Cardiac muscle cell (in vitro differentiated cells and primary cell): ENCODE measurements at regions not wholly inside any gene's neighbourhood (a gene's known extent, or its start where the extent isn't known, plus 50 kb on each side); places are given as distances from the start of the nearest gene placed in this dataset.

Experiments
- DNase-seq, 2 donors: peaks; one replicate each; pipeline versions ENCODE4 v3.0.0 to v3.0.0-alpha.2; 2010 to 2017; ENCODE audit warnings: low read depth in 1 of 2, low spot score in 1 of 2
- H3K27ac ChIP-seq: fragments of 200-600 bp; sonication (generic); 2 replicates; pipeline ENCODE4 v1.5.1; 2016
- H3K27me3 ChIP-seq: fragments of 200-600 bp; sonication (generic); 2 replicates; pipeline ENCODE4 v1.6.0; 2016; ENCODE audit warnings: control low read depth
- H3K36me3 ChIP-seq: fragments of 200-600 bp; sonication (generic); 2 replicates; pipeline ENCODE4 v1.5.1; 2016; ENCODE audit warnings: control low read depth
- H3K4me1 ChIP-seq: fragments of 200-600 bp; sonication (generic); 2 replicates; pipeline ENCODE4 v1.8.1; 2017; ENCODE audit warnings: low read depth, mild to moderate bottlenecking, mixed run types
- H3K4me3 ChIP-seq: fragments of 200-600 bp; sonication (generic); 2 replicates; pipeline ENCODE4 v1.5.1; 2016; ENCODE audit warnings: mild to moderate bottlenecking
- H3K9me3 ChIP-seq: fragments of 200-600 bp; sonication (generic); 2 replicates; pipeline ENCODE4 v1.5.1; 2017; ENCODE audit warnings: low read depth, mild to moderate bottlenecking, control low read depth
- TF ChIP-seq, protein P1 (sequence below): IDR thresholded peaks from 2 replicates; pipeline ENCODE4 v1.5.1; 2012; ENCODE audit warnings: low read depth, mild to moderate bottlenecking, low read length

- TF ChIP-seq, protein P1, sequence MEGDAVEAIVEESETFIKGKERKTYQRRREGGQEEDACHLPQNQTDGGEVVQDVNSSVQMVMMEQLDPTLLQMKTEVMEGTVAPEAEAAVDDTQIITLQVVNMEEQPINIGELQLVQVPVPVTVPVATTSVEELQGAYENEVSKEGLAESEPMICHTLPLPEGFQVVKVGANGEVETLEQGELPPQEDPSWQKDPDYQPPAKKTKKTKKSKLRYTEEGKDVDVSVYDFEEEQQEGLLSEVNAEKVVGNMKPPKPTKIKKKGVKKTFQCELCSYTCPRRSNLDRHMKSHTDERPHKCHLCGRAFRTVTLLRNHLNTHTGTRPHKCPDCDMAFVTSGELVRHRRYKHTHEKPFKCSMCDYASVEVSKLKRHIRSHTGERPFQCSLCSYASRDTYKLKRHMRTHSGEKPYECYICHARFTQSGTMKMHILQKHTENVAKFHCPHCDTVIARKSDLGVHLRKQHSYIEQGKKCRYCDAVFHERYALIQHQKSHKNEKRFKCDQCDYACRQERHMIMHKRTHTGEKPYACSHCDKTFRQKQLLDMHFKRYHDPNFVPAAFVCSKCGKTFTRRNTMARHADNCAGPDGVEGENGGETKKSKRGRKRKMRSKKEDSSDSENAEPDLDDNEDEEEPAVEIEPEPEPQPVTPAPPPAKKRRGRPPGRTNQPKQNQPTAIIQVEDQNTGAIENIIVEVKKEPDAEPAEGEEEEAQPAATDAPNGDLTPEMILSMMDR = no peak
- Histone ChIP-seq H3K4me1 (no peaks in the 10 kb centered on the region), H3K27me3 (no peaks in the 10 kb centered on the region), H3K4me3 (no peak overlapping the region), H3K36me3 (no peaks in the 10 kb centered on the region), H3K27ac (no peak overlapping the region), H3K9me3 (no peaks in the 10 kb centered on the region)
- no peak for DNase-seq
These were observed 252.1 kb downstream of the LRATD1 start for GRCh38 chr2:14884651-14885050.

GRCh38 chr2:14891546-14891945, 259.0 kb downstream of the LRATD1 start:
- no peak overlapping the region for H3K27ac ChIP-seq
- no peaks in the 10 kb centered on the region for H3K4me1 ChIP-seq
- DNase-seq = no peak
- H3K9me3 ChIP-seq = no peaks in the 10 kb centered on the region
- TF ChIP-seq, protein P1 = no peak
- no peak overlapping the region for H3K4me3 ChIP-seq
- H3K36me3 ChIP-seq = no peaks in the 10 kb centered on the region
- no peaks in the 10 kb centered on the region for H3K27me3 ChIP-seq

DNA sequence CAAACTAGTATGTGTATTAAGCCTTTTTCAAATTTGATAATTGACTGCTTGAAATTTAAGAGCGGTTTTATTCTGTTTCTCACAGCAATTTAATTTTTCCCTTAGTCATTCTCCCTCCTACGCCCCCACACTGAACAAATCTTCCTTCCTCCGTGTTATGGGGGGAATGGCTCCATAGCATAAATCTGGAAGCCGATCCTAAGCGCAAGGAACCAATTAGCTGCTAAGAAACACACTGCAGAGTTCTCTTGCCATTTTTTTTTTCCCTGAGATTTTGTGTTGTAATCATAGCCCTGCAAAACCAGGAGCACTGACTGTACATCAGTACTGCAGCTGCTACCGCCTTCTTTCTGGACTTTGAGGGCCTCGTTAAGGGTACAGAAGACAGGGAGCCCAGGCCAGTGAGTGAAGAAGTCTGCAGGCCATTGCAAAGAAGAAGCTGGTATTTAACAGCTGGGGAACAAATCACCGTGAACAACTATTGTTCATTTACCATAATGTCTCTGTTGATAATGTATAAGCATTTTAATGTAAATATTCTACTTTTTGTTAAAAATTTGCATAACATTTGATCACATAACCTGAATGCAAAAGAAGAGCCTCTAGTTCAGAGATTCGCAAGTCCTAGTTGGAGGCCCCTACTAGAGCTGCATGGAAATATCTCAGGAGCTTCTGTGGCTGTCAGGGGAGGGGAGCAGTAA, 264.0 kb downstream of the LRATD1 start:
- no peak for DNase-seq
- TF ChIP-seq, protein P1 = no peak
- H3K27me3 ChIP-seq = no peaks in the 10 kb centered on the region
- H3K27ac ChIP-seq = no peak overlapping the region
- no peaks in the 10 kb centered on the region for H3K4me1 ChIP-seq
- no peaks in the 10 kb centered on the region for H3K36me3 ChIP-seq
- no peaks in the 10 kb centered on the region for H3K9me3 ChIP-seq
- no peak overlapping the region for H3K4me3 ChIP-seq

GRCh38 chr2:14899621-14900414, 267.3 kb downstream of the LRATD1 start:
- no peak for DNase-seq
- no peaks in the 10 kb centered on the region for H3K9me3 ChIP-seq
- H3K4me3 ChIP-seq = no peak overlapping the region
- TF ChIP-seq, protein P1 = no peak
- no peaks in the 10 kb centered on the region for H3K4me1 ChIP-seq
- H3K27ac ChIP-seq = no peak overlapping the region
- no peaks in the 10 kb centered on the region for H3K27me3 ChIP-seq
- no peaks in the 10 kb centered on the region for H3K36me3 ChIP-seq

DNA sequence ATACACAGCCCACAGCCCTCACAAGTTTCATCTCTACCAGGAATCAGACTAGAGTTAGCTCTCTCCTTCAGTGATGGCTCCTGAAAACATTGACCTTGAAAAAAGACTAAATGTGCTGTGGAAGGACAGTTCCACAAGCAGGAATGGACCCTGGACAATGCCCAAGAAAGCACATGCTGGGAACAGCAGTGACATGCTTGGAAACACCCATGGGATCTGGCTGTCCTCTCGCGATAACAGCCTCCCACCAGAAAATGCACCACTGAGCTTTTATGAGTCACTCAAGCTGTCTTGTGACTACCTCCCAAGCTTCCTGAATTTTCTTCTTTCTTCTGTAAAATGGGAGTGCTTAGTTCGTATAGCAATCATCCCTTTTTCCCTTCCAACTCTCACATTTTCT, 269.2 kb downstream of the LRATD1 start:
- no peaks in the 10 kb centered on the region for H3K9me3 ChIP-seq

More for the DNA sequence above, 269.2 kb downstream of the LRATD1 start:
- Histone ChIP-seq H3K27me3 (no peaks in the 10 kb centered on the region), H3K27ac (no peak overlapping the region), H3K4me1 (no peaks in the 10 kb centered on the region), H3K4me3 (no peak overlapping the region), H3K36me3 (no peaks in the 10 kb centered on the region)
- TF ChIP-seq, protein P1 = no peak
- no peak for DNase-seq
